ENCODE measurements at regions not wholly inside any gene's neighbourhood (a gene's known extent, or its start where the extent isn't known, plus 50 kb on each side); places are given as distances from the start of the nearest gene placed in this dataset.

DNA sequence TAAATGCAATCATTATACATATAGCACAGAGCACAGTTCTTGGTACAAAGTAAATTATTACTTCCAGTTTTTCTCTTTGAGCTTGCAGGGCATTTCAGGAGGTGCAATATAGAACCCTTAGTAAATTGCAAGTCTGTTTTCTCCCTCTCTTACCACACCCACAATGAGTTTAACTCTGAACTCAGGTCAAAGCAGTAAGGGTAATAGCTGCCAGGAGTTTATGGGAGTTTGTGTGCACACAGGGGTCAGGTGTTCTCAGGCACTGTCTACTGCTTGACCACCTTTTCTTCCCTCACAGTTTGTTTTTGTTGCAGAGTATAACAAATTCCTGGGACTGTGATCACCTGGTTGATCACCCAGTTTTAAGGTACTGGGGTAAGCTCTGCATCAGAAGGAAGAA is 478.5 kb upstream of the TENM4 start:
- peaks cover 5% of the 10 kb centered on the region for H3K4me1 ChIP-seq (ENCODE audit: insufficient read depth)
- H3K36me3 ChIP-seq (replicated peaks; ENCODE audit: insufficient read depth, low read depth): no peaks in the 10 kb centered on the region
- H3K79me2 ChIP-seq: no peaks in the 10 kb centered on the region
- no peak overlapping the region for H2AFZ ChIP-seq
- H3K27me3 ChIP-seq: no peaks in the 10 kb centered on the region
- no peak overlapping the region for H3K27ac ChIP-seq
- no peak overlapping the region for H3K4me3 ChIP-seq
- no peak for DNase-seq (ENCODE audit: low spot score)
- no peaks in the 10 kb centered on the region for H3K9me2 ChIP-seq (replicated peaks; ENCODE audit: insufficient read depth)
- H3K4me2 ChIP-seq: no peak overlapping the region
- no peaks in the 10 kb centered on the region for H4K20me1 ChIP-seq (ENCODE audit: insufficient read depth, poor library complexity, severe bottlenecking)
- no peaks in the 10 kb centered on the region for H3K9me3 ChIP-seq (ENCODE audit: low read depth)
- TF ChIP-seq, protein P1, sequence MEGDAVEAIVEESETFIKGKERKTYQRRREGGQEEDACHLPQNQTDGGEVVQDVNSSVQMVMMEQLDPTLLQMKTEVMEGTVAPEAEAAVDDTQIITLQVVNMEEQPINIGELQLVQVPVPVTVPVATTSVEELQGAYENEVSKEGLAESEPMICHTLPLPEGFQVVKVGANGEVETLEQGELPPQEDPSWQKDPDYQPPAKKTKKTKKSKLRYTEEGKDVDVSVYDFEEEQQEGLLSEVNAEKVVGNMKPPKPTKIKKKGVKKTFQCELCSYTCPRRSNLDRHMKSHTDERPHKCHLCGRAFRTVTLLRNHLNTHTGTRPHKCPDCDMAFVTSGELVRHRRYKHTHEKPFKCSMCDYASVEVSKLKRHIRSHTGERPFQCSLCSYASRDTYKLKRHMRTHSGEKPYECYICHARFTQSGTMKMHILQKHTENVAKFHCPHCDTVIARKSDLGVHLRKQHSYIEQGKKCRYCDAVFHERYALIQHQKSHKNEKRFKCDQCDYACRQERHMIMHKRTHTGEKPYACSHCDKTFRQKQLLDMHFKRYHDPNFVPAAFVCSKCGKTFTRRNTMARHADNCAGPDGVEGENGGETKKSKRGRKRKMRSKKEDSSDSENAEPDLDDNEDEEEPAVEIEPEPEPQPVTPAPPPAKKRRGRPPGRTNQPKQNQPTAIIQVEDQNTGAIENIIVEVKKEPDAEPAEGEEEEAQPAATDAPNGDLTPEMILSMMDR (IDR thresholded peaks at IDR 0.05; ENCODE audit: poor library complexity): no peak
- no peak for TF ChIP-seq EZH2phosphoT487 (IDR thresholded peaks at IDR 0.05; ENCODE audit: low read depth, severe bottlenecking, unreplicated experiment)
- no peak for TF ChIP-seq EZH2 (IDR thresholded peaks at IDR 0.05; ENCODE audit: borderline replicate concordance)

DNA sequence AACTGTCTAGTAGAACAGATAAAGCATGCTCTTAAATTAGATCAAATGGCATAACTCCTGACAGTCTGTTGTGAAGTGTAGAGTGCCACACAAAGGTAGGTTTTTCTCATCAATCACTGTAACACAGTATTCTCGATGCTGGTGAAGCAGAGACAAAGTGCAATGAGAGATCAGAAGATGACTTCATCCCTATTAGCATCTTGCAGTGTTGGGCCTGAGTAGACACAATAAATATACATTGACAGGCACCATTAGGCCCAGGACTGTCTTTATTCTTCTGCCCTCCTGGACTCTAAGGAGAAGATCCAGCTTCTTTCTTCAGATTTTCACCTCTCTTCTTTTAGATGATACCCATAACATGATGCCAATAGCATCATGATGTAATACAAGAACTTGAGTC is 478.0 kb upstream of the TENM4 start:
- peaks cover 5% of the 10 kb centered on the region for H3K4me1 ChIP-seq (ENCODE audit: insufficient read depth)
- H2AFZ ChIP-seq: no peak overlapping the region
- H3K9me3 ChIP-seq (ENCODE audit: low read depth): no peaks in the 10 kb centered on the region
- no peaks in the 10 kb centered on the region for H3K27me3 ChIP-seq
- no peak overlapping the region for H3K4me3 ChIP-seq
- H3K9me2 ChIP-seq (replicated peaks; ENCODE audit: insufficient read depth): no peaks in the 10 kb centered on the region
- no peak overlapping the region for H3K4me2 ChIP-seq
- DNase-seq (ENCODE audit: low spot score): no peak
- no peak overlapping the region for H3K27ac ChIP-seq
- TF ChIP-seq EZH2phosphoT487 (IDR thresholded peaks at IDR 0.05; ENCODE audit: low read depth, severe bottlenecking, unreplicated experiment) (no peak), EZH2 (IDR thresholded peaks at IDR 0.05; ENCODE audit: borderline replicate concordance) (no peak)
- TF ChIP-seq, protein P1 (IDR thresholded peaks at IDR 0.05; ENCODE audit: poor library complexity): no peak
- 100% methylated on average over 1 of the region's 1 CpG for WGBS (ENCODE audit: low lambda C conversion rate, missing lambda C conversion rate)
- no peaks in the 10 kb centered on the region for H4K20me1 ChIP-seq (ENCODE audit: insufficient read depth, poor library complexity, severe bottlenecking)
- no peaks in the 10 kb centered on the region for H3K36me3 ChIP-seq (replicated peaks; ENCODE audit: insufficient read depth, low read depth)
- no peaks in the 10 kb centered on the region for H3K79me2 ChIP-seq

DNA sequence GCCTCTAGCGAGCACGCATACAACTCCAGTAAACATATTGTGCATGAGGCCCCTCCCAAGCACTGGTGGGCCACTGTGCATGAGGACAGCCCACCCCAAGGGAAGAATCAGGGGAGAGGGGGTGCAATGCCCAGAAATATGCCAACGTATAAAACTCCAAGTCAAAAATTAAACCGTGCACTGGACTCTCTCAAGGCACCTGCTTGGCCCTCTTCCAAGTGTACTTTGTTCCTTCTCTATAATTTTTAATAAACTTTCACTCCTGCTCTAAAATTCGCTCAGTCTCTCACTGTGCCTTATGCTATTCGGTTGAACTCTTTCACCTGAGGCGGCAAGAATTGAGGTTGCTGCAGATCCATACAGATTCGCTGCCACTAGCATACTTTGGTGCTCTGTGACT is 465.3 kb upstream of the TENM4 start:
- no peaks in the 10 kb centered on the region for H3K9me2 ChIP-seq (replicated peaks; ENCODE audit: insufficient read depth)
- no peaks in the 10 kb centered on the region for H3K79me2 ChIP-seq
- no peaks in the 10 kb centered on the region for H3K9me3 ChIP-seq (ENCODE audit: low read depth)
- H4K20me1 ChIP-seq (ENCODE audit: insufficient read depth, poor library complexity, severe bottlenecking): no peaks in the 10 kb centered on the region
- TF ChIP-seq EZH2 (IDR thresholded peaks at IDR 0.05; ENCODE audit: borderline replicate concordance) (no peak), EZH2phosphoT487 (IDR thresholded peaks at IDR 0.05; ENCODE audit: low read depth, severe bottlenecking, unreplicated experiment) (no peak)
- TF ChIP-seq, protein P1 (IDR thresholded peaks at IDR 0.05; ENCODE audit: poor library complexity): no peak
- no peak overlapping the region for H3K27ac ChIP-seq
- H2AFZ ChIP-seq: no peak overlapping the region
- WGBS (ENCODE audit: low lambda C conversion rate, missing lambda C conversion rate): 98% methylated on average over 8 of the region's 8 CpGs
- no peaks in the 10 kb centered on the region for H3K36me3 ChIP-seq (replicated peaks; ENCODE audit: insufficient read depth, low read depth)
- no peak overlapping the region for H3K4me3 ChIP-seq
- no peak overlapping the region for H3K4me2 ChIP-seq
- H3K4me1 ChIP-seq (ENCODE audit: insufficient read depth): no peaks in the 10 kb centered on the region
- DNase-seq (ENCODE audit: low spot score): no peak
- no peaks in the 10 kb centered on the region for H3K27me3 ChIP-seq

DNA sequence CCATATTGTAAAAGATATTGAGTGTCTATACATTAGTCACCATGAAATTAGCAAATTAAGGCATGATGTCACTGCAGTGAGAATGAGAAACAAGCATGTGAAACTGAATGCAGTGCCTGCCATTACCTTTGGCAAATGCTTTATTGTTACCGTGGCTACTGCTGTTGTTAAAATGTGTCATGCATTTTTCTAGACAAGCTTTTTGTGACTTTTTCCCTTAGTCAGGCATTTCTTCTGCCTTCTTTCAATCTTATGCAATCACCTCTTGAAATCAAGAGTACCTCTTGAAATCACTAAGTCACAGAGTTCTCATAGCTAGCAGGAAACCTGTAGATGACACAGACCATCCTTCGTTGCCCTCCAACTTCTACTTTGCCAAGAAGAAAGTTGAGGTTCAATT is 461.7 kb upstream of the TENM4 start:
- WGBS (ENCODE audit: low lambda C conversion rate, missing lambda C conversion rate): 91% methylated on average over 2 of the region's 2 CpGs
- H2AFZ ChIP-seq: no peak overlapping the region
- no peaks in the 10 kb centered on the region for H4K20me1 ChIP-seq (ENCODE audit: insufficient read depth, poor library complexity, severe bottlenecking)
- TF ChIP-seq, protein P1 (IDR thresholded peaks at IDR 0.05; ENCODE audit: poor library complexity): no peak
- TF ChIP-seq EZH2phosphoT487 (IDR thresholded peaks at IDR 0.05; ENCODE audit: low read depth, severe bottlenecking, unreplicated experiment) (no peak), EZH2 (IDR thresholded peaks at IDR 0.05; ENCODE audit: borderline replicate concordance) (no peak)
- no peaks in the 10 kb centered on the region for H3K79me2 ChIP-seq
- H3K4me3 ChIP-seq: no peak overlapping the region
- no peaks in the 10 kb centered on the region for H3K4me1 ChIP-seq (ENCODE audit: insufficient read depth)
- no peaks in the 10 kb centered on the region for H3K36me3 ChIP-seq (replicated peaks; ENCODE audit: insufficient read depth, low read depth)
- no peak overlapping the region for H3K27ac ChIP-seq
- DNase-seq (ENCODE audit: low spot score): peak; percentile 28
- H3K27me3 ChIP-seq: no peaks in the 10 kb centered on the region
- H3K9me2 ChIP-seq (replicated peaks; ENCODE audit: insufficient read depth): no peaks in the 10 kb centered on the region
- H3K9me3 ChIP-seq (ENCODE audit: low read depth): no peaks in the 10 kb centered on the region
- H3K4me2 ChIP-seq: no peak overlapping the region
